ENCODE measurements at regions not wholly inside any gene's neighbourhood (a gene's known extent, or its start where the extent isn't known, plus 50 kb on each side); places are given as distances from the start of the nearest gene placed in this dataset.

DNA sequence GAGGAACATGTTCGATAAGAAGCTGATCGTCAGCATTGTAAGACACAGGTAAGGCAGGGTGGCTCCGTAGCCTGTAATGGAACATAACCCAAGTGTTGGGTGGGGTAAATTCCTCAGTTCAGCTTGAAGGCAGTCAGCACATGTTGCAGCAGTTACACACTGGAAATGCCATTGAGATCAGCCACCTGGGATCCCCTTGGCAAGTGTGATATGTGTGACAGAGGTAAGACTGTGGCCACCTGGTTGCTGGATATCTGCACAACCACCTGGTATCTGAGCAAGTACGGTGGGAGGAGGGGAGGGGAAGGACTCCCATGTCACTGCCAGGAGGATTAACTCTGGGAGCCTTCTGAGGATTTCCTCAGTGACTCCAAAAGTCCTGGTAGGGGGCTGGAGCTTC, 158.0 kb upstream of the CAND1 start:
- Histone ChIP-seq H3K36me3 (no peaks in the 10 kb centered on the region), H3K4me1 (no peaks in the 10 kb centered on the region), H3K27me3 (no peaks in the 10 kb centered on the region), H3K4me3 (no peak overlapping the region), H3K9me3 (no peaks in the 10 kb centered on the region), H3K27ac (no peak overlapping the region)
- intact Hi-C loops (cut with DNase I) = no loop called here
- no peak for DNase-seq (ENCODE audit: extremely low spot score in 2 of 2)
- TF ChIP-seq, protein P1, sequence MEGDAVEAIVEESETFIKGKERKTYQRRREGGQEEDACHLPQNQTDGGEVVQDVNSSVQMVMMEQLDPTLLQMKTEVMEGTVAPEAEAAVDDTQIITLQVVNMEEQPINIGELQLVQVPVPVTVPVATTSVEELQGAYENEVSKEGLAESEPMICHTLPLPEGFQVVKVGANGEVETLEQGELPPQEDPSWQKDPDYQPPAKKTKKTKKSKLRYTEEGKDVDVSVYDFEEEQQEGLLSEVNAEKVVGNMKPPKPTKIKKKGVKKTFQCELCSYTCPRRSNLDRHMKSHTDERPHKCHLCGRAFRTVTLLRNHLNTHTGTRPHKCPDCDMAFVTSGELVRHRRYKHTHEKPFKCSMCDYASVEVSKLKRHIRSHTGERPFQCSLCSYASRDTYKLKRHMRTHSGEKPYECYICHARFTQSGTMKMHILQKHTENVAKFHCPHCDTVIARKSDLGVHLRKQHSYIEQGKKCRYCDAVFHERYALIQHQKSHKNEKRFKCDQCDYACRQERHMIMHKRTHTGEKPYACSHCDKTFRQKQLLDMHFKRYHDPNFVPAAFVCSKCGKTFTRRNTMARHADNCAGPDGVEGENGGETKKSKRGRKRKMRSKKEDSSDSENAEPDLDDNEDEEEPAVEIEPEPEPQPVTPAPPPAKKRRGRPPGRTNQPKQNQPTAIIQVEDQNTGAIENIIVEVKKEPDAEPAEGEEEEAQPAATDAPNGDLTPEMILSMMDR (IDR thresholded peaks at IDR 0.05) = no peak
- TF ChIP-seq POLR2AphosphoS5 (IDR thresholded peaks at IDR 0.05; ENCODE audit: insufficient read depth in 1 of 2, low read depth in 1 of 2) (no peak), POLR2A (IDR thresholded peaks at IDR 0.05) (no peak)

DNA sequence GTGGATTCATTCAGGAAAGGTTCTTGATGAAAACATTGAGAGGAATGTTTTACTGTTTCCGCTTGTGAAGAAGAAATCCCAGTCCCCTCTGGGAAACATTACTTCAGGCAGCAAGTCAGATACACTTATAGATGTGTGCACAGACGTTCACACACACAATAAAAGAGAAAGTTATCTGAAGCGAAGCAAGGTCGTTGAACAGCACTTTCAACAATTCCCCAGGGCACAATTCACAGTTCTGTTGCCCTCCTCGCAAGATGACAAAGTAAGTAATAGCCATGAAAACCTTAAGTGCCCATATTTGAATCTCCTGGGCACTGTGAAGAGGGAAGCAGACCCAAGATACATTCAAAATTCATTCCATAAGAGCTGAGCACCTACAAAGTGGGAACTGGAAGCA, 156.6 kb upstream of the CAND1 start:
- TF ChIP-seq, protein P1 (IDR thresholded peaks at IDR 0.05) = no peak
- TF ChIP-seq POLR2A (IDR thresholded peaks at IDR 0.05) = no peak
- DNase-seq (ENCODE audit: extremely low spot score in 2 of 2) = no peak
- no peaks in the 10 kb centered on the region for H3K4me1 ChIP-seq

DNA sequence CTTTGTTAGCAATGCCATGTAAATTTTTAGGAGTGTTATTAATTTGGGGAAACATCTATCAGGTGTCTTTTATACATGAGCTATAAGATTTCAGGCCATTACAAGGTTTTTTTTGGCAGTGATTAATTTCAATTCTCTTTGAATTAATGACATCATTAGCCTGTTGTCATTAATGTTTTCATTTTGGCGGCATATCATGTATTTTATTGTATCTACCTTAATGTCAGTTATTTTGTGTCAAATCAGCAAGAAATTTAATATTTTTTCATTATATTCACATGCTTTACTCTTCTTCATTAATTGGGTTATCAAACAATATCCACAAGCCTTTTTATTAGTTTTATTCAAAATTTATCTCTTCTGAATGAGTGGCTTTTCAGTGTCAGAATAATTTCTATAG, 153.0 kb upstream of the CAND1 start:
- Histone ChIP-seq H3K9me3 (no peaks in the 10 kb centered on the region), H3K27me3 (no peaks in the 10 kb centered on the region), H3K4me3 (no peak overlapping the region), H3K36me3 (no peaks in the 10 kb centered on the region), H3K4me1 (no peaks in the 10 kb centered on the region), H3K27ac (no peak overlapping the region)
- intact Hi-C loops (cut with DNase I) = no loop called here
- TF ChIP-seq POLR2A (IDR thresholded peaks at IDR 0.05) (no peak), POLR2AphosphoS5 (IDR thresholded peaks at IDR 0.05; ENCODE audit: insufficient read depth in 1 of 2, low read depth in 1 of 2) (no peak)
- TF ChIP-seq, protein P1 (IDR thresholded peaks at IDR 0.05) = no peak
- no peak for DNase-seq (ENCODE audit: extremely low spot score in 2 of 2)

More for the DNA sequence above, 156.6 kb upstream of the CAND1 start:
- H3K9me3 ChIP-seq = no peaks in the 10 kb centered on the region
- H3K36me3 ChIP-seq = no peaks in the 10 kb centered on the region
- no peak overlapping the region for H3K4me3 ChIP-seq
- no peak overlapping the region for H3K27ac ChIP-seq
- intact Hi-C loops (cut with DNase I) = no loop called here
- no peaks in the 10 kb centered on the region for H3K27me3 ChIP-seq

DNA sequence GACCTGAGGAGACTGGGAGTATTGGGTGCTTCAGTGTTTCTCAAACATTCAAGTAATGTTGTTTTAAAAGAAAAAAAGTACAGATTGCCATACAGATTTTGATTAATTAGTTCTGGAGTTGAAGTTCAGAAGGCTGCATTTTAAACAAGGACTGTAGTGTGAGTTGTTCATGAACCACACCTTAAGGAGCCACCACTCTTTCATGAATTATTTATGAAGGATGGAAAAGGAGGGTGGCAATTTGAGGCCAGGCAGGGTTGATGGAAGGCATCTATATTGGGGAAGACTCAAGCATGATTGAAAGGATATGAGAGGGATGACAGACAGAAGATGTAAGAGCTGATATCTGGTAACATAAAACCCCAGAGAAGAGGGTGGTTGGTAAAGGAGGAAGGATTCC, 146.6 kb upstream of the CAND1 start:
- no peaks in the 10 kb centered on the region for H3K27me3 ChIP-seq
- TF ChIP-seq POLR2A (IDR thresholded peaks at IDR 0.05) (no peak), POLR2AphosphoS5 (IDR thresholded peaks at IDR 0.05; ENCODE audit: insufficient read depth in 1 of 2, low read depth in 1 of 2) (no peak)
- TF ChIP-seq, protein P1 (IDR thresholded peaks at IDR 0.05) = no peak
- H3K27ac ChIP-seq = no peak overlapping the region
- no peak overlapping the region for H3K4me3 ChIP-seq
- no peaks in the 10 kb centered on the region for H3K4me1 ChIP-seq
- H3K9me3 ChIP-seq = no peaks in the 10 kb centered on the region
- H3K36me3 ChIP-seq = no peaks in the 10 kb centered on the region
- no peak for DNase-seq (ENCODE audit: extremely low spot score in 2 of 2)
- intact Hi-C loops (cut with DNase I) = no loop called here

DNA sequence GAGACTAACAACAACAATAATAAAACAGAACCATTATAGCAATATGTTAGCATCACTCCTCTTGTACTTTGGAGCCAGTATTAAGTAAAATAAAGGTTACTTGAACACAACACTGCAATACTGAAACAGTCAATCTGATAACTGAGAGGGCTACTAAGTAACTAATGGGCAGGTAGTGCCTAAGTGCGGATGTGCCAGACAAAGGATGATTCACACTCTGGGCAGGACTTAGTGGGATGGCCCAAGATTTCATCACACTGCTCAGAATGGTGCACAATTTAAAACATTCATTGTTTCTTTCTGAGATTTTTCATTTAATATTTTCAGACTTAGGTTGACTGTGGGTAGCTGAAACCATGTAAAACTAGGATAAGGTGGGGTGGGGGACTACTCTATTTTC, 131.9 kb upstream of the CAND1 start:
- Histone ChIP-seq H3K27ac (no peak overlapping the region), H3K36me3 (no peaks in the 10 kb centered on the region), H3K4me1 (no peaks in the 10 kb centered on the region), H3K4me3 (no peak overlapping the region), H3K9me3 (no peaks in the 10 kb centered on the region), H3K27me3 (no peaks in the 10 kb centered on the region)
- TF ChIP-seq POLR2AphosphoS5 (IDR thresholded peaks at IDR 0.05; ENCODE audit: insufficient read depth in 1 of 2, low read depth in 1 of 2) = no peak
- TF ChIP-seq POLR2A (IDR thresholded peaks at IDR 0.05) = no peak
- TF ChIP-seq, protein P1 (IDR thresholded peaks at IDR 0.05) = no peak
- intact Hi-C loops (cut with DNase I) = no loop called here
- no peak for DNase-seq (ENCODE audit: extremely low spot score in 2 of 2)

Data from vagina (tissue), 2 donors.